ENCODE measurements at regions not wholly inside any gene's neighbourhood (a gene's known extent, or its start where the extent isn't known, plus 50 kb on each side); places are given as distances from the start of the nearest gene placed in this dataset.

DNA sequence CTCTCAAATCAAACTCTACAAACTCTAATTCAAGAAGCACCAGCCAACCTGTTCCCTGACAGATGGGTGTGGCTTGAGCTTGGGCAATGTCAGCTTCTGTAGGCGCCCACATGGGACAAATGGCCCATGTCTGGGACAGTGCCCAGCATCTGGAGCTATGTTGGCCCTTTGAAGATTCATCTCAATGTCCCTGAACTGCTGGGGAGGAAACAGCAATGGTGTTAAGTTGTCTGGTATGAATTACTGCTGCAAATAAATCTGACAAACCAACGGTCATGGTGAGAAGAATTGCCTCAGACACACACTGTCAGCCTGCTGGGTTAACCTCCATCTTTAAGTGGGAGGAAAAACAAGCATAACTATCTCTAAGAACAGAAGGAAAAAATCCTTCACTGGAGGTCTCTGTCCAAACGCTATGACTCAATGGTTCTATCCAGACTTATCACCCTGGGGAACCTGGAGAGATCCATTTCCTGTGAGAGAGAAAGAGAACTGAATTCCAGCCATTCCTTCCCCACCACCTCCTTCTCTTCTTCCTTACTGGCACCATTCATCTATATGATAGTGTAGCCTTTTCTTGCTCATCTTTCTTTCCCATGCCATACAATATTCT lies 274.9 kb downstream of the CDH26 start:
- Histone ChIP-seq H3K4me2 (ENCODE audit: low read depth, low read length) (no peak overlapping the region), H3K27me3 (replicated peaks; ENCODE audit: insufficient read depth, low read length) (no peaks in the 10 kb centered on the region), H3K36me3 (replicated peaks; ENCODE audit: insufficient read depth, low read length) (no peaks in the 10 kb centered on the region), H3K27ac (ENCODE audit: low read length) (no peak overlapping the region), H3K9me3 (replicated peaks; ENCODE audit: insufficient read depth, low read length) (no peaks in the 10 kb centered on the region), H3K9me2 (replicated peaks; ENCODE audit: insufficient read depth, low read length) (no peaks in the 10 kb centered on the region), H3F3A (ENCODE audit: insufficient read depth, low read length) (no peaks in the 10 kb centered on the region), H3K9ac (ENCODE audit: low read length) (no peak overlapping the region), H2AFZ (ENCODE audit: low read length) (no peak overlapping the region), H3K4me3 (ENCODE audit: low read length) (no peak overlapping the region), H3K4me1 (ENCODE audit: low read length) (no peaks in the 10 kb centered on the region), H4K20me1 (ENCODE audit: insufficient read depth, low read length) (no peaks in the 10 kb centered on the region), H3K79me2 (ENCODE audit: low read length) (no peaks in the 10 kb centered on the region)
- DNase-seq: no peak
- TF ChIP-seq EZH2phosphoT487 (IDR thresholded peaks at IDR 0.05; ENCODE audit: low read length) (no peak), EZH2 (optimal IDR thresholded peaks at IDR 0.05; ENCODE audit: low read depth, low read length) (no peak)
- TF ChIP-seq, protein P1, sequence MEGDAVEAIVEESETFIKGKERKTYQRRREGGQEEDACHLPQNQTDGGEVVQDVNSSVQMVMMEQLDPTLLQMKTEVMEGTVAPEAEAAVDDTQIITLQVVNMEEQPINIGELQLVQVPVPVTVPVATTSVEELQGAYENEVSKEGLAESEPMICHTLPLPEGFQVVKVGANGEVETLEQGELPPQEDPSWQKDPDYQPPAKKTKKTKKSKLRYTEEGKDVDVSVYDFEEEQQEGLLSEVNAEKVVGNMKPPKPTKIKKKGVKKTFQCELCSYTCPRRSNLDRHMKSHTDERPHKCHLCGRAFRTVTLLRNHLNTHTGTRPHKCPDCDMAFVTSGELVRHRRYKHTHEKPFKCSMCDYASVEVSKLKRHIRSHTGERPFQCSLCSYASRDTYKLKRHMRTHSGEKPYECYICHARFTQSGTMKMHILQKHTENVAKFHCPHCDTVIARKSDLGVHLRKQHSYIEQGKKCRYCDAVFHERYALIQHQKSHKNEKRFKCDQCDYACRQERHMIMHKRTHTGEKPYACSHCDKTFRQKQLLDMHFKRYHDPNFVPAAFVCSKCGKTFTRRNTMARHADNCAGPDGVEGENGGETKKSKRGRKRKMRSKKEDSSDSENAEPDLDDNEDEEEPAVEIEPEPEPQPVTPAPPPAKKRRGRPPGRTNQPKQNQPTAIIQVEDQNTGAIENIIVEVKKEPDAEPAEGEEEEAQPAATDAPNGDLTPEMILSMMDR (IDR thresholded peaks at IDR 0.05; ENCODE audit: low read length): no peak

DNA sequence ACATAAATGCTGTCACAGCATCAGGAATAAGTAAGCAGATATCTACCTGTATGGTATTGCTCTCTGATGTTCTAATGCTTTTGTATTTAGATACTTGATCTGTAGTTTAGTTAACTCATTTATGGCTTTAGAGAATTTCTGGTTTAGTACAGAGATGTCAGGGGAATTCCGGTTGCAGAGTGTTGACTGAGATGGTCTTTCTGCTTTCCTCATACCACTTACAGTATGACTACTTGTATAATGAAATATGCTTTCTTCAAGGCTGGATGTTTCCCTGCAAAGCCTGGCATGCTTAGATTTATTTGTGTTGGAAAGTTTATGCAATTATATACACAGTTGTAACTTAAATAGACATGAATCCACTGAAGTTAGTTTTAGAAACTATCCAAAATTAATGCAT lies 278.4 kb downstream of the CDH26 start:
- H3K27me3 ChIP-seq (replicated peaks; ENCODE audit: insufficient read depth, low read length): no peaks in the 10 kb centered on the region
- H3K4me1 ChIP-seq (ENCODE audit: low read length): no peaks in the 10 kb centered on the region
- H3K9me3 ChIP-seq (replicated peaks; ENCODE audit: insufficient read depth, low read length): no peaks in the 10 kb centered on the region
- no peaks in the 10 kb centered on the region for H3K9me2 ChIP-seq (replicated peaks; ENCODE audit: insufficient read depth, low read length)
- H2AFZ ChIP-seq (ENCODE audit: low read length): no peak overlapping the region
- no peaks in the 10 kb centered on the region for H3K36me3 ChIP-seq (replicated peaks; ENCODE audit: insufficient read depth, low read length)
- H3F3A ChIP-seq (ENCODE audit: insufficient read depth, low read length): no peaks in the 10 kb centered on the region
- H3K9ac ChIP-seq (ENCODE audit: low read length): no peak overlapping the region
- H4K20me1 ChIP-seq (ENCODE audit: insufficient read depth, low read length): no peaks in the 10 kb centered on the region
- no peak overlapping the region for H3K27ac ChIP-seq (ENCODE audit: low read length)
- no peak overlapping the region for H3K4me2 ChIP-seq (ENCODE audit: low read depth, low read length)
- H3K79me2 ChIP-seq (ENCODE audit: low read length): no peaks in the 10 kb centered on the region
- TF ChIP-seq, protein P1 (IDR thresholded peaks at IDR 0.05; ENCODE audit: low read length): no peak
- DNase-seq: no peak
- no peak overlapping the region for H3K4me3 ChIP-seq (ENCODE audit: low read length)

DNA sequence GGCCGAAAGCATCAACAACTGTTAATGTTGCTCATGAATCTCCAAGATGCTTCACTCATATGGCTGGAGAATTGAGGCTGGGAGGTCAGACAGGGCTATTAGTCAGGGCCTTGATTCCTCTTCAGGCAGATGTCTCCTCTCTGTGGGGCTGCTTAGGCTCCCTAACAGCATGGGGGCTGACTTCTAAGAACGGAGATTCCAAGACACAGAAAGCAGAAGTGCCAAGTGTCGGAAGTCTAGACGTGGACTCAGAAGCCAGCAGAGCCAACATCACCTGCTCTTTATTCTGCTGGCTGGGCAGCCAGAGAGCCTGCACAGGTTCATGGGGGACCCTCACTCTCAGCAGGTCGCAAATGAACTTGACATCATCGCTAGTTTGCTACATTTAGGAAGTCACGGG lies 279.8 kb downstream of the CDH26 start:
- no peak for DNase-seq
- H3K27me3 ChIP-seq (replicated peaks; ENCODE audit: insufficient read depth, low read length): no peaks in the 10 kb centered on the region
- H3K9ac ChIP-seq (ENCODE audit: low read length): no peak overlapping the region

More for the DNA sequence above, 279.8 kb downstream of the CDH26 start:
- no peak for TF ChIP-seq EZH2phosphoT487 (IDR thresholded peaks at IDR 0.05; ENCODE audit: low read length)
- TF ChIP-seq, protein P1 (IDR thresholded peaks at IDR 0.05; ENCODE audit: low read length): no peak
- no peak for TF ChIP-seq EZH2 (optimal IDR thresholded peaks at IDR 0.05; ENCODE audit: low read depth, low read length)
- H3K4me3 ChIP-seq (ENCODE audit: low read length): no peak overlapping the region
- H3K4me1 ChIP-seq (ENCODE audit: low read length): no peaks in the 10 kb centered on the region
- no peaks in the 10 kb centered on the region for H3F3A ChIP-seq (ENCODE audit: insufficient read depth, low read length)
- H2AFZ ChIP-seq (ENCODE audit: low read length): no peak overlapping the region
- no peak overlapping the region for H3K27ac ChIP-seq (ENCODE audit: low read length)
- H4K20me1 ChIP-seq (ENCODE audit: insufficient read depth, low read length): no peaks in the 10 kb centered on the region
- no peaks in the 10 kb centered on the region for H3K79me2 ChIP-seq (ENCODE audit: low read length)
- no peaks in the 10 kb centered on the region for H3K9me3 ChIP-seq (replicated peaks; ENCODE audit: insufficient read depth, low read length)
- H3K4me2 ChIP-seq (ENCODE audit: low read depth, low read length): no peak overlapping the region
- no peaks in the 10 kb centered on the region for H3K36me3 ChIP-seq (replicated peaks; ENCODE audit: insufficient read depth, low read length)
- H3K9me2 ChIP-seq (replicated peaks; ENCODE audit: insufficient read depth, low read length): no peaks in the 10 kb centered on the region
